NCI-H748 (cell line): ENCODE measurements at regions not wholly inside any gene's neighbourhood (a gene's known extent, or its start where the extent isn't known, plus 50 kb on each side); places are given as distances from the start of the nearest gene placed in this dataset.
A peak's percentile ranks its signal among the peaks of the same experiment; 100 is the strongest.

Experiments used
- DNase-seq: peaks from one replicate; lab custom pipeline; 2025; ENCODE audit not compliant: unreplicated experiment; lab: John Stamatoyannopoulos, UW

DNA sequence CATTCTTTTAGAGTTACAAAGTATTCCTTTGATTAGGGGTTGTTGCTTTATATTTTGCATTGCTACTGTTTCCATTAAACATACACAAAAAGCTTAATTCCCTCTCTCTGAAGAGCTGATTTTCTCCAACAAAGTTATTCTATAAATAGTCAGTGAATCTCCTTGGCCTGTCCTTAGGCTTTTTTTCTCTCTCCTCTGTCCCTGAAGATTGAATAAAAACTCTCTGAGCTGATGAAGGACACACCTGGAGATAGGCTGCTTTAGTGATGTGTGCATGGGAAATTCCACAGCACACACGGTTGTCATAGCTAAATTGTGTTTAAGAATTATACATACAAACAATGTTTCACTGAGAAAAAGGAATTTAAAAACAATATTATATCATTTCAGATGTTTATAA lies 90.5 kb upstream of the TMEM106B start:
- DNase-seq: no peak

DNA sequence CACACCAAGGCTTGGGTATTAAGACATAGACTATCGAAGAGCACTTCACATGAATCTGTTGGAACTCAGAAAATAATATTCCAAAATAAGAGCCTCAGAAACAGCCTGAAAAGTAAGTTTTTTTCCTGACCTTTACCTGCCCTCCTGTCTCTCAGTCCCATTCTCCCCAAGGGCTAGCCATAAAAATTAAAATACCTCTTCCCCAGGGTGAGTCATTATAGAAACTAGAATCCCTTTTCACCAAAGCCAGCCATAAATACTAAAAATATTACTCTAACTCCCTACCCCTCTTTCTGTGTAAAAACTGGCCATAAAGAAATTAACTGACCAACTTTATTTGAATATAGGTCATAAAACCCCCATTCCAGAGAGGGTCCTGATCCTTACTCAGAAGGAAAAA lies 87.9 kb upstream of the TMEM106B start:
- no peak for DNase-seq

DNA sequence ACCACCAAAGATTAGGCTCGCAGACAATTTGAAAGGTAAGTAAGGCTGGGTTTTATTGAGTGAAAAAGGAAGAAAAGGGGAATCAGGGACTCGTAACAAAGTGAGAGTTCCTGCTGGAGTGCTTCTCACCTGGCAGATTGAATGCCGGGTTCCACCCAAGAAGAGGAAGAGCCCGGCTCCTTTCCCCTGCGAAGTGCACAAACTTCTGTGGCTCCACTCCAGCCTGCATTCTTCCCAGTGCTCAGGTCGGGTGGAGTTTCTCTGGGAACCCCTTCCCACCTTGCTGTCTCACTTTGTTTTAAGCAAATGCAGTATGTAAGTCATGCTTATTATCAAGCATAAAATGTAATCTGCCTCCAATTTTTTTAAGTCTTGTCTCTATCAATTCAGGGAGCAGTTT lies 87.1 kb upstream of the TMEM106B start:
- DNase-seq: no peak

DNA sequence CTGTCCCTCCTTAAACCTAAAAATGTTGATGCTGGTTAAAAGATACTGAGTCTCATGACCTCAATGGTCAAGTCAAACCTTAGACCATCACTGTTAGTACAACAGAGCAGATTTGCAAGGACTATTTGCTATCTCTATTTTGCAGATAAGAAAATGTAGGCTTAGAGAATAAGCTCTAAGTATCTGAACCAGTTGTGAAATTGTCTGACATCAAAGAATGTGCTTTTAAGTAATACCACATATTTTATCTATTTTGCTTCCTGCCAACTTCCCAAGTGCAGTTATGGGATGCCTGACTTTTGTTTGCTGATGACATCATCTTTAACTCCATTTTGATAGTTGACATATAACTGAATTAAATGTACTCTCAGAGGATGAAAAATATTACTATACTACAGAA lies 83.6 kb upstream of the TMEM106B start:
- no peak for DNase-seq

DNA sequence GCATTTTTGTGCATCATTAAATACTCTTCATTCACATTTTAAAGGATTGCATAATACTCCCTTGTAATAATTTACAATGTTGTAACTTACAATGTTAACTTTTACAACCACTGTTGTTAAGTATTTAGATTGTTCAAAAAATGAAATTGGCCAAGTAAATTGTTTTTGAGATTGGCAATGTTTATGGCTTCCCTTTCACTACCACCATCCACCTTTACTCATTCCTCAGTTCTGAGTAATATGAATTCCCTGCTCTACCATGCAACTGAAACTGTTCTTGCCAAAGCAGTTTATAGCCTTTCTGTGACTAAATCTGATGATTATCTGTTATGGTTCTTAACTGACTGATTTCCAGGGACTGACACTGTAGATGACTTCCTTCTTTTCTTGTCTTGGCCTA lies 80.5 kb upstream of the TMEM106B start:
- no peak for DNase-seq

DNA sequence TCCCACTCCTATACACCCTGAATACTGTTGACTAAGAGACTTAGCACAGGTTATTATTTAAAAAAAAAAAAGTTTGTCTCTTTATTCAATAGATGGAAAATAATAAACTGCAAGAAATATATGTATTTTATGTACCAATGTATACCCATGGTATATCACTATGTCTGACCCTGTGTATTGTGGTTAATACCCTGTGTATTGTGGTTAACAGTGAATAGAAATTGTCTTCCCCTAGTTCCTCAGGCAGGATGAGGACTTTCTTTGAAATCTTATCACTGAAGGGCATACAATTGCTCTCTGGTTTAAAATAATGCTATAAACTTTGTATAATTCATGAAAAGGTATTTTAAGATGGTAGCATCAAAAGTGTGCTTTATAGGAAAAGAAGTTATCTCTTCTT lies 80.0 kb upstream of the TMEM106B start:
- no peak for DNase-seq

DNA sequence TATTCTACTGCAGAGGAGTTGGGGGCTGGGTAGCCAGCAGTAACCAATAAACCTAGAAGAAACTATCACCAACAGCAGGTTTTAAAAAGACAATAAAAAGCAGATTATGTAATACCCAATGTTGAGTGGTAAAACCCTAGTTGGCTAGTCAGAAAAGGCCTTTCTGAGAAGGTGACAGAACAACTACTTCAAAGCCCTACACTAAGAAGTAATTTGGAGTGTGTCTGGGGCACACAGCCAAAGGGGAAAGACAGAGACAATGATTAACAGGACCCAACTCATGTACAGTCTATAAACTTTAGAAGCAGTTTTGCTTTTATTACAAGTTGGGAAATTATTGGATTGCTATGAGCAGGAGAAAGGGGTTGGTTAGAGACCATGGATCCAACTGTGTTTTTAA lies 77.2 kb upstream of the TMEM106B start:
- DNase-seq: no peak

DNA sequence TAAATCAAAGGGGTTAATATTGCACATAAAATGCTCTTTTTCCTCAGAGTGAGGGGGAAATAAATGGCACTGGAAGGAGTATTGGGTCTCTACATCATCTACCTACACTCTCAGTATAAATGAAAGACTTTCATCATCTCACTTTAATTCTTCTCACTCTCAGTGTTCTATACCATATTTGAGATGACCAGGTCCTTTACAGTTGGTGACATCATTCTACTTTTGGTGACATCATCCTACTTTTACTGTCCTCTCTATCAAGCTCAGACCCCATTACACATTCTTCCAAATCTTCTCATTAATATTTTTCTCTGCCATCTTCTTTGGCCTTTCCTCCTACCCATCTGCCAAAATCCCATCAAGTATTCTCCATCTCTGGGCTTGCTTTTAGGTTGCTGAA lies 74.6 kb upstream of the TMEM106B start:
- DNase-seq: no peak

DNA sequence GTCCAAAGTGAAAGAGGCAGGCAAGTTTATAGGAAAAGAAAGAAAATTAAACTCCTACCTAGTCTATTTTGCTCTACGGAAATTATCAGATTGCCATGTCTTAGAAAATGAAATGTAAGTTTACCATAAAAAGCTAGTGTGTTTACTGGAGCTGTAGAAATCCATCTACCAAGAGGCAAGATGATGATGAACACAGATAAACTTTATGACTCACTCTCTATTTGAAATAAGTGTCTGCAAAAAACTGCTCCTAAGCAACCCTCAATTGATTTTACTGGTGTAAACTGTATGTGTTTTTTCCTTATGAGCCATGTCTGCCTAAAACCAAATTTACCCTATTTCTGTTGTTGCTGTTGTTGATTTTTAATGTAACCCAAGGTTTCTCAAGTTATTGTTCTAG lies 73.8 kb upstream of the TMEM106B start:
- no peak for DNase-seq

DNA sequence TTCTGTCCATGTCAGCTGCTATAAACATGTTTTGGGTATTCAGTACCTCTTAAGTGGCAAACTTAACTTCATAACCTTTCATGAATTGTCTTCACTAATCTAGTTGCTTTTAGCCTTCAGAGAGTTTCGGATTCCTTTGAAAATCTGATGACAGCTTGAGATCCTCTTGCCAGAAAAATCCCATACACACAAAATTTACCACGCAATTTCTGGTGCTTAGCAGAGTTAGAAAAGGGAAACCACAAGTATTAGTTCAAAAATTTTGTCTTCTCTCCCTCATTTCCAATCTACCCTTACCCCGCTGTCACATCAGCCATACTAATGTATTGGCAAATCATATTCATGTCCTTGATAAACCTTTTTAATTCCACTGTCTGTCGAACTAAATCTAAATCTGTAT lies 72.7 kb upstream of the TMEM106B start:
- DNase-seq: no peak

DNA sequence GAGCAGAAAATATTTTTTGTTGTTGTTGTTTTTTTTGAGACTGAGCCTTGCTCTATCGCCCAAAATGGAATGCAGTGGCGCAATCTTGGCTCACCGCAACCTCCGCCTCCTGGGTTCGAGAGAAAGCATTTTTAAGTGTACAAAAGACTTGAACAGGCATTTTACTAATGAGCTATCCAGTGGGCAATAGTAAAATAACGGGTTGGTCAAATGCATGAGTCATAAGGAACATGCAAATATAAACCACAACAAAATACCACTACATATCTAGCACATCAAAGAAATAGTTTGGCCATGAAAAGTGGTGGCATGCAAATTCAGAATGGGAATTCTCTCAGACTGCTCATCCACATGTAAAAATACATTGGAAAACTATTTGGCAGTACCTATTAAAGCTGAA lies 71.7 kb upstream of the TMEM106B start:
- DNase-seq: no peak

DNA sequence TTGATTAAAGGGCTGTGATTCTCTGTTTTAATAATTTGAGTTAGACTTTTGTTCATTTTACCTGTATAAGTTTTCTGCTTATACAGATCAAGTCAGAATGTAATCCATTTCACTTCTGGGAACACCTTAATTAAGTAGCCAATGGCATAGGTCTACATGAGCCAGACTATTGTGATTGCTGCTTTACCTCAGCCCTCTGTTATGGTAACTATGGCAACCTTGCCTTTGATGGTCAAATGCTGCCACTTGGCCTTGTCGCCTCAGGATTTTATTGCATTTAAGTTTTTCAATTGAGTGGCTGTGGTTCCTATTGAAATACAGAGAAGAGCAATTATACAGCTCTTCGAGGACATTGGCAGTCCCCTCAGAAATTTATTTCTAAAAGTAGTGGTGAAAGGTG lies 64.3 kb upstream of the TMEM106B start:
- peak; percentile 66 for DNase-seq

DNA sequence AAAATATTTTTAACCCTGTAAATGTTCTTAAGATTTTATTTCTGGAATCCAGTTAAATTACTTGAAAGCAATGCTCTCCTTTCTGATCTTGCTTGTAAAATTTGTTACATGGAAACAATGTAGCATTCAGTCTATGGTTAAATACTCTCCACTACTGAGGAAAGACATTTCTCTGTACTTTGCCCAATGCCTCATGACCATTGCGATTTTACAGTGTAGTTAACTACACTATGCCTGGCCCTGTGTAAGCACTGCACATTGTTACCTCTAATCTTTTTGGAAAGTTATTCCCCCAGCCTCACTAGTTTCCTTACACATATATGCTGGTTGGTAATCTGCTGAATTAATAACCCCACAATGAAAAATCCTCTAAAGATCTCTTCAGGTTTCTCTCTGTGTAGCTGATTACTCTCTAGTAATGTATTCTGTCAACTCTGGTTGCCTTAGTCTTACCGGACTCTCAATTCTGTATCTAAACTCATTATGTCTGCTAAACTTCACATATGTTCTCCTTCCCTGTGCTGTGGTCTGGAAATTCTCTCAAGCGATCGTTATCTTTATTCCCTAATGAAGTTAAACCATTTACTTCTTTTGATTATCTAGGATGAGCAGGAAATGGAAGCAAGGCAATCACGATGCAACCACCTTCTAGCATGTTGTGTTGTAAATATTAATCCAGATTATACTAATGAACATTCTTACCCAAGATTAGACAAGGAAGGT lies 58.7 kb upstream of the TMEM106B start:
- no peak for DNase-seq

DNA sequence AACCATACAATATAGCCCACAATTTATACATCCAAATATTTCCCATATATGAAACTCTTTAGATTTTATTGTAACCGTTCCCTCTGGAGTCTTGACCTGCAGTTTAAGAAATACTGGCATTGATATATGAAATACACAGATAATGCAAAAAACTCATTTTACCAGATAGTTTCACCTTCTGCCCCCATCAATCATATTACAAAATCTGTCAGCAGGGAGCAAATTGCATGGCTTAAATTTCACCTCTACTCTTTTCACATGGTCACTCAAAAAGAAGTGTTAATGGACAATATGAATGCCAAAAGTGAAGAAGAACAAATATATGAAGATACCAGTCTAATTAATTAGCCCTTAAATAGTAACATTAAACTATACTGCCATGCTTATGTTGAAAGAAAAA lies 57.0 kb upstream of the TMEM106B start:
- DNase-seq: no peak

DNA sequence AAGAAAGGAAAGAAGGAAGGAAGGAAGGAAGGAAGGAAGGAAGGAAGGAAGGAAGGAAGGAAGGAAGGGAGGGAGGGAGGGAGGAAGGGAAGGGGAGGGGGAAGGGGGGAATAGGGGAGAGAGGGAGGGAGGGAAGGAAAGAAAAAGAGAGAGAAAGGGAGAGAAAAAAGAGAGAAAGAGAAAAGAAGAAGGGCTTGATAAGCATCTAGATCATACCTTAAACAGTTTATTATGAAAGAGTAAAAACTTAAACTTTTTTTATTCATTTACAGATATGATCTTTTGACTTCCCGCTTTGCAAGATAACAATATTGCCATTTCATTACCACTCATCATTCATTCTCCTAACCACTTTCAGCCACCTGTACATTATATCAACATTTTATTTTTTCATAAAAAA lies 53.6 kb upstream of the TMEM106B start:
- no peak for DNase-seq

DNA sequence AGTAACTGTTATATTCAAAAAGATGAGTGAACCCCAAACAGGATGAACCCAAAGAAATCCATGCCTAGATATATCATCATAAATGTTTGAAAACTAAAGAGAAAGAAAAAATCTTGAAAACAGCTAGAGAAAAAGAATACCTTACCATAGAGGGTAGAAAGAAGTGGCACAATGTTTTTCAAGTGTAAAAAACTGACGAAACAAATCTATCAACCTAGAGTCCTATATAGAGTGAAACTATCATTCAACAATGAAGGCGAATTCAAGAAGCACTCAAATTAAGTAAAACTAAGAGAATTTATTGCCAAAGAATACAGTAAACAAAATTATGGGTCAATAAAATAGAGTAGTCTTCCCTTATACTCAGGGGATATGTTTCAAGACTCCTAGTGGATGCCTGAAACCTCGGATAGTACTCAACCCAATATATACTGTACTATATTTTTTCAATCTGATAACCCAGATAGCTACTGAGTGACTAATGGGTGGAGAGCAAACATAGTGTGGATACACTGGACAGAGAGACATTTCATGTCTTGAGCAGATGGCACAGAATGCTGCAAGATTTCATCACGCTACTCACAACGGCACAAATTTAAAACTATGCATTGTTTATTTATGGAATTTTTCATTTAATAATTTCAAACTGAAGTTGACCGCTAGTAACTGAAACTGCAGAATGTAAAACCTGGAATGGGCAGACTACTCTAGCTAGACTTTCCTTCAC lies 52.6 kb upstream of the TMEM106B start:
- DNase-seq: no peak

DNA sequence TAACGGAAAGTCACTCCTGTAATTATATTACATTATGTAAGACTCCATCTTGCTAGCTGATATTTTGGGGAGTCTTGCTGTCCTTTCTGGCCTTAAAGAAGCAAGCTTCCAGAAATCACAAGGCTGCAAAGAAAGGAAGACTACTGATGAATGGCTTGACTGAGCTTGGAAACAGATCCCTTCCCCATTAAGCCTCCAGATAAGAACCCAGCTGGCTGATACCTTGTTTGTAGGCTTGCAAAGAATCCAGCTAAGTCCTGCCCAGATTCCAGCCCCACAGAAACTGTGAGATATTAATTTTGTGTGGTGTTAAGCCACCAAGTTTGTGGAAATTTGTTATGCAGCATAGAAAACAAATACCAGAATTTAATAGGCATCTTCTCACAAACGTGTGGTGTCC lies 49.9 kb upstream of the TMEM106B start:
- DNase-seq: no peak
